GM19397 (cell line): ENCODE measurements at regions not wholly inside any gene's neighbourhood (a gene's known extent, or its start where the extent isn't known, plus 50 kb on each side); places are given as distances from the start of the nearest gene placed in this dataset.
"Not testable (repeated sequence)": the region's sequence is repeated elsewhere in the genome, so short reads cannot be mapped to it uniquely, and the experiment has no call there.

Experiments used
- ATAC-seq: cut with Tn5 transposase; IDR thresholded peaks from one replicate; pipeline ENCODE4 v1.9.1; 2021; ENCODE audit warnings: mild to moderate bottlenecking, moderate library complexity; ENCODE audit not compliant: unreplicated experiment

DNA sequence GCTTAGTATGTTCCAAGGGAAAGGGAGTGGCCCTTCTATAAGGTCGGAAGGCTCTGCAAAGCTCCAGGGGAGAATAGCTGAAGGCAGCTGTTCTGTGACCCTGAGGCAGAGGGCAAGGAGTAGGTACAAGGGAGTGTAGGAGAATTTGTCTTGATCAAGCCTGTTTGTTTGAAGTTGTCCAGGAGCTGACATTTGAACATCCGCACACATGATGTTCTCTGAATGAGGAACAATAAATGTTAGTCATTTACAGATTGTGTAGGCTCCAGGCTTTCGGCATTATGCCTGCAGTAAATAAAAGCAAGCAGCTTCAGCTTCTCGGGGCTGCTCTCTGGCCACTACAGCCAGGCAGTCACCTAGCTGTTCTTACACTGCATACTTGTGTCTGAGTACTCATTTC lies 52.7 kb downstream of the CTAGE6 start:
- not testable (repeated sequence) for ATAC-seq

DNA sequence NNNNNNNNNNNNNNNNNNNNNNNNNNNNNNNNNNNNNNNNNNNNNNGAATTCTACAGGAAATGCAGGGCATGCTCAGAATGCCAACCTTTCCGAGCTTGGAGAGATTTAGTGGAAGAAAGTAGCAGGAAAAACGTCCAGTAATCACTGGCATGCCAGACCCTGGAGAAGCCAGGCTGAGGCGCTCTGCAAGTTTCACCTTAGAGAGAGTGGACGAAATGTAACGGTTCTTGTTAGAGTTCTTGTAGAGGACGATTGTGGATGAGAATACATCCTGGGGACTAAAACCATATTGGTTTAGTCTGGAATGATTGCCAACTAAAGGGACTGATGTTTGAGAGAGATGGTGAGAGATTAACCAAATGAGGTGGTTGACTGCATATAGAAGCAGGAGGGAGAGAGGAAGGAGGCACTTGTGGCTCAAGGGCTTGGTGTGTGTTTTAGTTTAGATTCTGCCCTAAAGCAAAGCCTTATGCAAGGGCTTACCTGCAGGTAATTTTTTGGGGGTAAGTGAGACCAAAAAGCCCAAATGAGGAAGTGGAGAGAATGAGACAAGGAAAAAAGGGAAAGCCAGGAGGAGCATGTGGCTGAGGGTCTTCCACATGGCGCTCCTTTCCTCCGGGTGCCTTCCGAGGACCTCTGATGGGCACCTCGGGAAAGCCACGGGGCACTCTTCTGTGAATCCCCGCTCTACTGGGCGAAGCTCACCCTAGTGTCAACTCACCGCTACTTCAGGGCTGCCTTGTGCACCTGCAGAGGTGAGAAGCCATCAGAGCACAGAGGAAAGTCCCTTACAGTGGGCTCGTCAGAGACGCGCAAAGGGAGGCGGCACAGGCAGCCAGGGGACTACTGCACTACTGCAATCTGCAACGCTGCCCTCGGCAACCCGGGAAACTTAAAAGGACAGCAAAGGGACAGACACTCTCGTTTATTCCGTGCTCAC lies 56.5 kb downstream of the CTAGE6 start:
- peak; percentile 99 for ATAC-seq
